ENCODE measurements at regions not wholly inside any gene's neighbourhood (a gene's known extent, or its start where the extent isn't known, plus 50 kb on each side); places are given as distances from the start of the nearest gene placed in this dataset.

DNA sequence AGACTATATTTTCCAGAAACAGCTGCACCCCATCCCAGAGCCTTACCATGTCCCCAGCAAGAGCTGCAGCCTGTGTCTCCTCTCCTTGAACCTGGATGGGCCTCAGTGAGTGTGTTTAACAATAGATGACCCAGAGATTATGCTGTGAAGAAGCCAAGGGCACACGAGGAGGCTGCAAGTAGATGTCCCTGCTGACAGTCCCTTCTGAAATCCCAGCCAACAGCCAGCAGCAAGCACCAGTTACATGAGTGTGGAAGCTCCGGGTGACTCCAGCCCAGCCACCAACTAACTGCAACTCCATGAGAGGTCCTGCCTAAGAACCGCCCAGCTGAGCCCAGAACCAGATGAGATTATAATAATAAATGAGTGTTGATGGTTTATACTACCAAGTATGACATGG is 191.7 kb downstream of the BCL11B start:
- Histone ChIP-seq H3K36me3 (ENCODE audit: control insufficient read depth, insufficient read depth, low read length) (no peaks in the 10 kb centered on the region), H3K4me1 (ENCODE audit: control insufficient read depth, insufficient read depth, low read length) (no peaks in the 10 kb centered on the region), H3K27ac (ENCODE audit: low read length) (no peak overlapping the region), H3K4me3 (ENCODE audit: low read length) (no peak overlapping the region), H3K9me3 (ENCODE audit: control insufficient read depth, insufficient read depth, low read length) (no peaks in the 10 kb centered on the region), H3K27me3 (ENCODE audit: control insufficient read depth, insufficient read depth, low read length) (no peaks in the 10 kb centered on the region)
- WGBS (ENCODE audit: insufficient coverage, insufficient read length): no CpG with 5 or more reads among the region's 3 CpGs
- no peak for DNase-seq (ENCODE audit: low read depth, low spot score)

DNA sequence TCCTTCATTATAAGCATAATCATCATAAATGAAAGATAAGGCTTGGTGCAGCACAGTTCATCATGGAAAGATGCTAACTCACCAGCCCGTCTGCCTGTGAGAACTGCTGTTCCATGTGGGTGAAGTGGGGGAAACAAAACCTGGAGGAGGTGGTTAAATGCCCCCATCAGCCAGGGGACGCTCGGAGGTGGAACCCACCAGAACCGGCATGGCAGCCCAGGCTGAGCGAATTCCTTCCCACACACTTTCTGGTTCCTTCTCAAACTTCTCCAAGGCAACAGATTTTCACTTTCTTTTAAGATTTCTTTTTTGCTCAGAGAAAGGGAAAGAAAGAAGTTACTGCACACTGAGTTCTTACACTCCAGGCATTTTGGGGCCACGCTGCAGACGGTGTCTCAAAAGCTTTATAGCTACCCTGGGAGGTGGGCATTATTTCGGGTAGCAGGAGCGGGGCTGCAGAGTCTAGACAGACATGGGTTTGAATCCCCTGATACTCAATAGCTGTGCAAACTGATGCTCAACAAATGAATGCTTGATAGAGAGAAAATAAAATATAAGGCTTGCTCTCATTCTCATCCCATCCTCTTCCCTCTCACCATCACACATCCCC is 190.7 kb downstream of the BCL11B start:
- H3K4me1 ChIP-seq (ENCODE audit: control insufficient read depth, insufficient read depth, low read length): no peaks in the 10 kb centered on the region

DNA sequence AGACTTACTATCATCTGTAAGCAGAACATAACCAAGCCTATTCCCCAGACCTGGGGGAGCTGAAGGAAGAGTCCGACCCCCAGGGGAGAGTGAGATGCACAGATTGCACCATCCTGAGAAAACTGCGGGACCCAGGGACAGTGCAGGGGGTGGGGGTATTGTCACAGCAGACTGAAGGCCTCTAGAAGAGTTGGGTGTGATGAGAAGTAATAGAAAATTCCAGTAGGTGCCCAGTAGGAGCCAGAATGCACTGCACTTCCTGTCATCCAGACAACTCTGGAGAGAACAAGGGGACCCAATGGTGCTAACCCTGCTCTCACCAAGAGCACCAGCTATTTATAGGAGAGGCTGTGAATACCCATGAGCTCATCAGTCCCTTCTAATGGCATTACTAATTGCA is 190.1 kb downstream of the BCL11B start:
- H3K27ac ChIP-seq (ENCODE audit: low read length): no peak overlapping the region
- WGBS (ENCODE audit: insufficient coverage, insufficient read length): no CpG with 5 or more reads among the region's 2 CpGs
- H3K4me3 ChIP-seq (ENCODE audit: low read length): no peak overlapping the region
- H3K27me3 ChIP-seq (ENCODE audit: control insufficient read depth, insufficient read depth, low read length): no peaks in the 10 kb centered on the region
- H3K36me3 ChIP-seq (ENCODE audit: control insufficient read depth, insufficient read depth, low read length): no peaks in the 10 kb centered on the region
- H3K9me3 ChIP-seq (ENCODE audit: control insufficient read depth, insufficient read depth, low read length): no peaks in the 10 kb centered on the region
- no peak for DNase-seq (ENCODE audit: low read depth, low spot score)
- no peaks in the 10 kb centered on the region for H3K4me1 ChIP-seq (ENCODE audit: control insufficient read depth, insufficient read depth, low read length)

More for the DNA sequence above, 190.7 kb downstream of the BCL11B start:
- Histone ChIP-seq H3K27ac (ENCODE audit: low read length) (no peak overlapping the region), H3K27me3 (ENCODE audit: control insufficient read depth, insufficient read depth, low read length) (no peaks in the 10 kb centered on the region), H3K4me3 (ENCODE audit: low read length) (no peak overlapping the region), H3K36me3 (ENCODE audit: control insufficient read depth, insufficient read depth, low read length) (no peaks in the 10 kb centered on the region), H3K9me3 (ENCODE audit: control insufficient read depth, insufficient read depth, low read length) (no peaks in the 10 kb centered on the region)
- WGBS (ENCODE audit: insufficient coverage, insufficient read length): no CpG with 5 or more reads among the region's 9 CpGs
- DNase-seq (ENCODE audit: low read depth, low spot score): no peak

DNA sequence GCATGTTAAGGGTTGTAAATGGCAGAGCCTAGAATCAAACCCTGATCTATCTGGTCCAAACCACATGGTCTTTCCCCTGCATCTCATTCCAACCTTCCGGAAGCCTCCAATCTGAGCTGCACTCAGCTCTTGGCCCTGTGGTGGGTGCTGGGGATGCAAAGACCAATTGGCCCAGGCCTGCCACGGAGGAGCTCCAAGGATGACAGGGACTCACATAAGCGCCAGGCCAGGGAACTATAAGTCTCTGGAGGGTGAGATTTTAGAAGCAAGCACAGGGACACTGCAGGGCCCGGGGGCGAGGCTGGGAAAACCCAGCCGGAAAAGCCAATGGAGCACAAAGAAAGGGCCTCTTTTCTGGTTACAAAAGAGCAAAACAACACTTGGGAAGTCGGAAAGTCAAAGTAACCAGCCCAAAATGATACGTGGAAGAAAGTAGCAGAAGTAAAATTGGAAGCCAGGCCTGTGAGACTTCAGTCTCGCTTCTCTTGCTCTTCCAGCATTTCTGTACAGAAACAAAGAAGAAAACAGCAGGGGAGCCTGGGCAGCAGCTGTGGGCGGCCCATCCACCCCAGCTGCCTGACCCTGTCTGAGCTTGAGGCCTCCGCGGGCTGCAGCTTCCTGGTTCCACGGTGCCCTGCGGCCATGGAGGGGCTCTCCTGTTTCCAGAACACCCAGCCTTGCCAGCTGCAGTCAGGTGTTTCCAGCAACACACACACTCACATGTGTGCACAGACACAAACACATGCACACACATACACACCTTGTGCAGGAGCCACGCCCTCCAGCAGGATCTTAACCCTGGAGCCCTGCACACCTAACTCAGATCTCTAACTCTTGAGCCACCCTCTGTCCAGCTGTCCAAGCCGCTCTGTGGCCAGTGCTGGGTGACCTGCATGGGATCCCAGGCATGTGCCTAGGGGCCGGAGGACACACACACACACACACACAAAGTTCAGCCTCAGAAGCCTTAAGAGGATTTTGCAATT is 178.2 kb downstream of the BCL11B start:
- Histone ChIP-seq H3K36me3 (ENCODE audit: control insufficient read depth, insufficient read depth, low read length) (no peaks in the 10 kb centered on the region), H3K9me3 (ENCODE audit: control insufficient read depth, insufficient read depth, low read length) (no peaks in the 10 kb centered on the region), H3K27ac (ENCODE audit: low read length) (no peak overlapping the region), H3K4me1 (ENCODE audit: control insufficient read depth, insufficient read depth, low read length) (no peaks in the 10 kb centered on the region), H3K27me3 (ENCODE audit: control insufficient read depth, insufficient read depth, low read length) (no peaks in the 10 kb centered on the region), H3K4me3 (ENCODE audit: low read length) (no peak overlapping the region)
- DNase-seq (ENCODE audit: low read depth, low spot score): no peak
- WGBS (ENCODE audit: insufficient coverage, insufficient read length): no CpG with 5 or more reads among the region's 17 CpGs

DNA sequence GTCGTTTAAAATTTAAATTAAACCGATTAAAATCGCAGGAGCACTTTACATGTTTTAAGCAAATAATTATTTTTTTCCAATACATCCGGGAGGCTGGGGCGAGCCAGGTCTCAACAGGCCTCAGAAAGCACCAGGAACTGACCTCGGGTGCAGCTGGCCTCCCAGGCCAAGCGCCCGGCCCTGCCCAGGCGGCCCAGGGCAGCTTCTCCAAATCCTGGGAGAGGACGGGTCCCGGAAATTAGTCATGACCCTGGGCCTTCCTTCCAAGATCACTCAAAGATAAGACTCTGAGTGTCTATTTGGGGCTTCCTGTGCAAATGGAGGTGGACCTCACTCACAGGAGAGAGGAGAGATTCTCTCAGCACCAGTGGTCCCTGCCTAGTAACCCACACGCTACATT is 177.1 kb downstream of the BCL11B start:
- Histone ChIP-seq H3K9me3 (ENCODE audit: control insufficient read depth, insufficient read depth, low read length) (no peaks in the 10 kb centered on the region), H3K27ac (ENCODE audit: low read length) (no peak overlapping the region), H3K27me3 (ENCODE audit: control insufficient read depth, insufficient read depth, low read length) (no peaks in the 10 kb centered on the region), H3K4me1 (ENCODE audit: control insufficient read depth, insufficient read depth, low read length) (no peaks in the 10 kb centered on the region; the same call in 1 of the 2 replicates), H3K36me3 (ENCODE audit: control insufficient read depth, insufficient read depth, low read length) (no peaks in the 10 kb centered on the region), H3K4me3 (ENCODE audit: low read length) (no peak overlapping the region)
- 100% methylated on average over 2 of the region's 12 CpGs for WGBS (ENCODE audit: insufficient coverage, insufficient read length)
- no peak for DNase-seq (ENCODE audit: low read depth, low spot score)

DNA sequence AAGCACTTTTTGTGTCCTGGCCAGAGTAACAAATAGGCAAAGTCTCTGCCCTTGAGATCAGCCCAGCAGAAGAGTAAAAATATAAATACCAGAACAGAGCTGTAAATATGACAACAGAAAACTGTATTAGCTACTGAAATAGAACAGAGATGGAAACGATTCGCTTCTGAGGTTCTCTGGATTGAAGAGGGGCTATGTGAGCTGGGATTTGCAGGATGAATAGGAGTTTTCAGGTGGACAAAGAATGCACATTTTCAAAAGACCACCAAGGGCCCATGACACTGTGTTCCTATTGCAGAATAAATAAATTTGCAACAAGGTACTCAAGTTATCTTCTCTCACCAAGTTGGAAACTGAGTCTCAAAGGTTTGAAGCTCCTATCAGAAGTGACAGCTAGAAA is 176.6 kb downstream of the BCL11B start:
- Histone ChIP-seq H3K9me3 (ENCODE audit: control insufficient read depth, insufficient read depth, low read length) (no peaks in the 10 kb centered on the region), H3K4me3 (ENCODE audit: low read length) (no peak overlapping the region), H3K4me1 (ENCODE audit: control insufficient read depth, insufficient read depth, low read length) (no peaks in the 10 kb centered on the region; the same call in 1 of the 2 replicates), H3K27me3 (ENCODE audit: control insufficient read depth, insufficient read depth, low read length) (no peaks in the 10 kb centered on the region), H3K27ac (ENCODE audit: low read length) (no peak overlapping the region), H3K36me3 (ENCODE audit: control insufficient read depth, insufficient read depth, low read length) (no peaks in the 10 kb centered on the region)
- no CpG with 5 or more reads among the region's 2 CpGs for WGBS (ENCODE audit: insufficient coverage, insufficient read length)
- DNase-seq (ENCODE audit: low read depth, low spot score): no peak

DNA sequence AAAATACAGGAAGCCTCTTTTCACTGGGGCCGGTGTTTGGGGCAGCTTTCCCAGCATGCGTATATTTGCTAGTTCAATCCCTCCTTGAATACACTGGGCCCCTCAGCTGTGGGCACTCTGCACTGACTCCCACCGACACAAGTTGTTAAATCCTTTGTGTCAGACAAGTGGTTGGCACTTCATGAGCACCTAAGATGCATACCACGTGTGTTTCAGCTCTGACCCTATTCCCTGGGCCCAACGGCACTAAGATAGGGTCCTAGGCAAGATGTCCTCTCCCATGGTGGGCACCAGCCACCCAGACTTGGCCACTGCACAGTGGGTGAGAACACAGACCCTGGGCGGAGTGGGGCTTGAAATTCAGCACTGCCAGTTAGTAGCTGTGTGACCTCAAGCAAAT is 173.8 kb downstream of the BCL11B start:
- Histone ChIP-seq H3K4me3 (ENCODE audit: low read length) (no peak overlapping the region), H3K27me3 (ENCODE audit: control insufficient read depth, insufficient read depth, low read length) (no peaks in the 10 kb centered on the region), H3K9me3 (ENCODE audit: control insufficient read depth, insufficient read depth, low read length) (no peaks in the 10 kb centered on the region), H3K4me1 (ENCODE audit: control insufficient read depth, insufficient read depth, low read length) (peaks cover 3% of the 10 kb centered on the region), H3K36me3 (ENCODE audit: control insufficient read depth, insufficient read depth, low read length) (no peaks in the 10 kb centered on the region), H3K27ac (ENCODE audit: low read length) (no peak overlapping the region)
- DNase-seq (ENCODE audit: low read depth, low spot score): no peak
- WGBS (ENCODE audit: insufficient coverage, insufficient read length): no CpG with 5 or more reads among the region's 6 CpGs

DNA sequence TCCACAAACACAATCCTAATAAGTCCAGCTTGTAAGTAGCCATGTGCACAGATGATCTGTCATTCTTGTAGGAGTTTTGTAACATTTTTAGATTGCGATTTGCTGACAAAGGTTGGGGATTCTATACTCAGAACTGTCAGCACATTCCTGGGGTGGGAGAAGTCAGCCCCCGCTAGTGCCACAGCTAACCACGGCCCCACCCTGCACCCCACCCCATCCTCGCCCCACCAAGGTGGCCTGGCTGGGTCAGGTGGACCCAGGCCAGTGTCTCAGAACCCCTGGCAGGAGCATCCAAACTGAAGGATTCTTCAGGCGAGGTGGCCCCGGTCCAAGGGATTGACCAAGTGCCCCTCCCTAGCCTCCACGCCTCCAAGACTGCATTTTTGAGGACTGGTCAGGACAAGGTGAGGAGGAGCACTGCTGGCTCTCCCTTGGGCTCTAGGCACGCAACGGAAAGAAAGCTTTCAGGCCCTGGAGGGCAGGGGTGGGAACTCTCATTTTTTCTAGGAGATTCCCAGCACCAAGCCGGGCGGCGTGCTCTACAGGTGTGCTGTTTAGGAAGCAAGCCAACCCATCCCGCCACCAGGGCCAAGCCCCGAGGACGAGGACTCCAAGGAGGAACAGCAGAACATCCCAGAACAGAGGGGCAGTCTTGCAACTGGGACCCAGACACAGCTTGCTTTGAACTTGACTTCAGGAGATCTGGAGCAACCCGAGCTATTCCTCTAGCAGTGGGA is 172.8 kb downstream of the BCL11B start:
- no peak overlapping the region for H3K4me3 ChIP-seq (ENCODE audit: low read length)
- no peaks in the 10 kb centered on the region for H3K27me3 ChIP-seq (ENCODE audit: control insufficient read depth, insufficient read depth, low read length)
- H3K27ac ChIP-seq (ENCODE audit: low read length): no peak overlapping the region
- WGBS (ENCODE audit: insufficient coverage, insufficient read length): no CpG with 5 or more reads among the region's 16 CpGs
- DNase-seq (ENCODE audit: low read depth, low spot score): no peak
- H3K4me1 ChIP-seq (ENCODE audit: control insufficient read depth, insufficient read depth, low read length): peaks cover 3% of the 10 kb centered on the region
- no peaks in the 10 kb centered on the region for H3K9me3 ChIP-seq (ENCODE audit: control insufficient read depth, insufficient read depth, low read length)
- H3K36me3 ChIP-seq (ENCODE audit: control insufficient read depth, insufficient read depth, low read length): no peaks in the 10 kb centered on the region

DNA sequence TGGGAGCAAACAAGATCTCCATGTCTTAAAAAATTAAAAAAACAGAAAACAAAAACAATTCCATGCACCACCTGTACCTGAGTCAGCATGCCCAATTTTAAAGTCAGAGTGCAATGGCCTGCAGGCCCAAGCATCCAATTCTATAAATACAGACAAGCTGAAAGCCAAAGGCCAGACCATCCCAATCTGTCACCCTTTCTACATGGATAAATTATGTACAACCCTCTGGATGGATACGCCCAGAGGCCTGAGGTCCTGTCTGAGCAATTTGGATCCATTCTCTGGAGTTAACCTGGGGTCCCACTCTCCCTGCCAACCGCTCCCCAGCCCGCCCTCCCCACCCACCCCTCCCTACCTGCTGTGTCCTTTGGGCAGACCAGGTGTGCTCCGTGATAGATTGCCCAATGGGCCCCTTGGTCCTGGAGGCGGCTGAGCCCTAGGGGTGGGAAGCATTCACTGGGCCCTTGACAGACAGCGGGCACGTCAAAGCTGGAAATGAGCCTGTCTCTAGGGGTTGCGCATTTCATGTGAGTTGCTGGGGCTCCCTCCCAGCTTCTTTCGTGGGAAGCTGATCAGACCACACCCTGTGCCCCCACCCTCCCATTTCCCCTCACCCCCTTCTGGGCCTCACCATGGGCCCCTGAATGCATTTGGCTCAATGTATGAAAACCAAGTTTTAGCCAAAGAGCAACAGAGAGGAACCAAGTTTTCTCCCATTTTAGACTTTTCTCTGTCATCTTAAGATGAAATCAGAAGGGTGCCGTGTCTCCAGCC is 171.3 kb downstream of the BCL11B start:
- Histone ChIP-seq H3K4me3 (ENCODE audit: low read length) (no peak overlapping the region), H3K27me3 (ENCODE audit: control insufficient read depth, insufficient read depth, low read length) (no peaks in the 10 kb centered on the region), H3K27ac (ENCODE audit: low read length) (no peak overlapping the region), H3K4me1 (ENCODE audit: control insufficient read depth, insufficient read depth, low read length) (peaks cover 3% of the 10 kb centered on the region), H3K9me3 (ENCODE audit: control insufficient read depth, insufficient read depth, low read length) (no peaks in the 10 kb centered on the region), H3K36me3 (ENCODE audit: control insufficient read depth, insufficient read depth, low read length) (no peaks in the 10 kb centered on the region)
- DNase-seq (ENCODE audit: low read depth, low spot score): no peak
- WGBS (ENCODE audit: insufficient coverage, insufficient read length): no CpG with 5 or more reads among the region's 10 CpGs
